HUES64 (cell line): ENCODE measurements at regions not wholly inside any gene's neighbourhood (a gene's known extent, or its start where the extent isn't known, plus 50 kb on each side); places are given as distances from the start of the nearest gene placed in this dataset.

Source experiments
- H3K27ac ChIP-seq: 2 replicates; pipeline ENCODE4 v1.7.0; 2013; ENCODE audit warnings: low read depth, low read length, inconsistent platforms
- H3K27me3 ChIP-seq: 2 replicates; pipeline ENCODE4 v1.6.1; 2013; ENCODE audit warnings: mild to moderate bottlenecking, low read length; ENCODE audit not compliant: insufficient read depth
- H3K36me3 ChIP-seq: 2 replicates; pipeline ENCODE4 v1.6.1; 2013; ENCODE audit warnings: mild to moderate bottlenecking, low read length; ENCODE audit not compliant: insufficient read depth
- H3K4me1 ChIP-seq: 2 replicates; pipeline ENCODE4 v1.6.1; 2013; ENCODE audit warnings: mild to moderate bottlenecking, low read length, moderate library complexity; ENCODE audit not compliant: insufficient read depth
- H3K4me3 ChIP-seq: 2 replicates; pipeline ENCODE4 v1.5.1; 2013; ENCODE audit warnings: mild to moderate bottlenecking, low read length, moderate library complexity
- H3K9ac ChIP-seq: 2 replicates; pipeline ENCODE4 v1.6.1; 2013; ENCODE audit warnings: mild to moderate bottlenecking, low read depth, low read length
- H3K9me3 ChIP-seq: 2 replicates; pipeline ENCODE4 v1.6.1; 2013; ENCODE audit warnings: low read depth, low read length; ENCODE audit not compliant: insufficient read depth
- WGBS: fragments of 150-250, 120-280 bp; methylation state at CpG from one replicate; pipeline ENCODE4 v1.1.7; 2013; ENCODE audit warnings: missing lambda C conversion rate; 5-methylcytosine and 5-hydroxymethylcytosine counted together

GRCh38 chr4:165668694-165669093, 204.3 kb upstream of the TLL1 start:
- Histone ChIP-seq H3K36me3 (no peaks in the 10 kb centered on the region), H3K27me3 (no peaks in the 10 kb centered on the region), H3K4me3 (no peak overlapping the region), H3K27ac (no peak overlapping the region), H3K4me1 (peaks cover 7% of the 10 kb centered on the region; the same call in 1 of the 2 replicates), H3K9ac (no peak overlapping the region), H3K9me3 (no peaks in the 10 kb centered on the region)
- 67% methylated on average over 2 of the region's 2 CpGs for WGBS

GRCh38 chr4:165677081-165677480, 196.0 kb upstream of the TLL1 start:
- 87% methylated on average over 7 of the region's 8 CpGs for WGBS
- H3K4me3 ChIP-seq = no peak overlapping the region
- H3K27ac ChIP-seq = no peak overlapping the region
- no peaks in the 10 kb centered on the region for H3K27me3 ChIP-seq
- H3K9me3 ChIP-seq = no peaks in the 10 kb centered on the region
- peaks cover 5% of the 10 kb centered on the region for H3K4me1 ChIP-seq
- H3K36me3 ChIP-seq = no peaks in the 10 kb centered on the region
- no peak overlapping the region for H3K9ac ChIP-seq

DNA sequence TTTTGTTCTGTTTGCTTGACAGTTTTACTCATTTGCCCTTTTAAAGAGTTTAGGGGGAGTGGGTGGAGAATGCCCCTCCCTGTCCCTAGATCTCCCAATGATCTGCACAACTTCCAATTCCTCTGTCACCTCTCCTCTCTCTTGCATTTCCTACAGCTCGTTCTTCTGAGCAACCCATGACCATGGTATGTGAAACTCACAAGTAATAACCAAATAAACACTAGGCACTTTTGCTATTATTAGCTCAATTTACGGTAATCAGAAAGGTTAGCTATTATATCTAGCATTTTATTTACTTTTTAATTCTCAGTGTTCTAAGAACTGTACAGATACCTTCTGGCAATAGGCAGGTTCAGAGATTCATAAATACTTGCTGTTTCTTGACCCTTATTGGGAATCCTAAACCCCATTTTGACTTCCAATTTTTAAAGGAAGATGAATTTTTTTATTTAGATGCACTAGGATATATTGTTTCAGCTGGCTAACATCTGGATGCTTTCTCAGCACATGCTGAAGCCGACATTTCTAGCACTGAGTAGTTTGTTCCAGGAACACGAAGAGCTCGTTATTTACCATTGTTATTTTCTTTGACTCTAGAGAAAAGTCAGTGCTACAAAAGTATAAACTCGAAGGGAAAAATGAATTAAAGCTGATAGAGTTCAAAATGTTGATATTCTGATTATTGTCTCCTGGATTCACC, 194.7 kb upstream of the TLL1 start:
- WGBS = 94% methylated on average over 5 of the region's 6 CpGs

GRCh38 chr4:165678936-165679325, 194.1 kb upstream of the TLL1 start:
- H3K9me3 ChIP-seq = no peaks in the 10 kb centered on the region
- no peaks in the 10 kb centered on the region for H3K27me3 ChIP-seq
- H3K9ac ChIP-seq = no peak overlapping the region
- H3K36me3 ChIP-seq = no peaks in the 10 kb centered on the region
- H3K4me1 ChIP-seq = peaks cover 7% of the 10 kb centered on the region
- no peak overlapping the region for H3K27ac ChIP-seq
- H3K4me3 ChIP-seq = no peak overlapping the region
- WGBS = 100% methylated on average over 1 of the region's 1 CpG

More for the DNA sequence above, 194.7 kb upstream of the TLL1 start:
- peaks cover 5% of the 10 kb centered on the region for H3K4me1 ChIP-seq
- H3K4me3 ChIP-seq = no peak overlapping the region
- H3K27me3 ChIP-seq = no peaks in the 10 kb centered on the region
- H3K36me3 ChIP-seq = no peaks in the 10 kb centered on the region
- H3K27ac ChIP-seq = no peak overlapping the region
- H3K9me3 ChIP-seq = no peaks in the 10 kb centered on the region
- H3K9ac ChIP-seq = no peak overlapping the region

- H3K9ac ChIP-seq = no peak overlapping the region
- H3K36me3 ChIP-seq = no peaks in the 10 kb centered on the region
- no peaks in the 10 kb centered on the region for H3K9me3 ChIP-seq
- no peak overlapping the region for H3K27ac ChIP-seq
- H3K4me1 ChIP-seq = peaks cover 7% of the 10 kb centered on the region
- H3K27me3 ChIP-seq = no peaks in the 10 kb centered on the region
- H3K4me3 ChIP-seq = no peak overlapping the region
- WGBS = 96% methylated on average over 5 of the region's 5 CpGs
Observed at GRCh38 chr4:165680821-165681220, 192.2 kb upstream of the TLL1 start.

GRCh38 chr4:165682611-165683010, 190.4 kb upstream of the TLL1 start:
- Histone ChIP-seq H3K27me3 (no peaks in the 10 kb centered on the region), H3K9me3 (no peaks in the 10 kb centered on the region), H3K36me3 (no peaks in the 10 kb centered on the region), H3K27ac (no peak overlapping the region), H3K9ac (no peak overlapping the region), H3K4me3 (no peak overlapping the region), H3K4me1 (peaks cover 7% of the 10 kb centered on the region)
- no CpG with 5 or more reads among the region's 1 CpG for WGBS

- H3K27me3 ChIP-seq = no peaks in the 10 kb centered on the region
- H3K36me3 ChIP-seq = no peaks in the 10 kb centered on the region
- no peak overlapping the region for H3K27ac ChIP-seq
- H3K4me3 ChIP-seq = no peak overlapping the region
- H3K9me3 ChIP-seq = no peaks in the 10 kb centered on the region
- no peak overlapping the region for H3K9ac ChIP-seq
- peaks cover 3% of the 10 kb centered on the region; the same call in 1 of the 2 replicates for H3K4me1 ChIP-seq
- WGBS = 89% methylated on average over 7 of the region's 7 CpGs
Observed at GRCh38 chr4:165684177-165684805, 188.7 kb upstream of the TLL1 start.

DNA sequence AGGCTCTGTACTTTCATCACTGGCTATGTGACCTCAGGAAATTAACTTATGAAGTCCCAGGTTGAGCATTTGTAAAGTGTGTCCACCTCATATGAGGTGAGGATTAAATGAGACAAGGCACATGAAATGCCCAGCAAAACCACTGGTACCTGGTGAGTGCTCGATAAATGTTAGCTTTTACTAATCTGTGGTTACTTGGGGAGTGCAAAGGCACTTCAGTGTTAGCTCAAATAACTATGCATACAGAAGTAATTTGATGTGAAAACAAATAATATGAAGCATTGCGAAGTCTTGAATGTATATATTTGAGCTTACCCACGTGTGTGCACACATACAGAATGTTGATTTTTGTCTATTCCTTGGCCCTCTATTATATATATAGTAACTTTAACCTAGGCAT, 186.3 kb upstream of the TLL1 start:
- 96% methylated on average over 3 of the region's 3 CpGs for WGBS
- Histone ChIP-seq H3K4me3 (no peak overlapping the region), H3K4me1 (peaks cover 3% of the 10 kb centered on the region; the same call in 1 of the 2 replicates), H3K27ac (no peak overlapping the region), H3K9me3 (no peaks in the 10 kb centered on the region), H3K27me3 (no peaks in the 10 kb centered on the region), H3K36me3 (no peaks in the 10 kb centered on the region), H3K9ac (no peak overlapping the region)

- 100% methylated on average over 3 of the region's 3 CpGs for WGBS
Observed at GRCh38 chr4:165689159-165689558, 183.9 kb upstream of the TLL1 start.

GRCh38 chr4:165692082-165692481, 181.0 kb upstream of the TLL1 start:
- H3K27me3 ChIP-seq = no peaks in the 10 kb centered on the region
- H3K27ac ChIP-seq = no peak overlapping the region
- 94% methylated on average over 2 of the region's 3 CpGs for WGBS
- H3K9ac ChIP-seq = no peak overlapping the region
- H3K36me3 ChIP-seq = no peaks in the 10 kb centered on the region
- H3K4me3 ChIP-seq = no peak overlapping the region
- H3K9me3 ChIP-seq = no peaks in the 10 kb centered on the region
- H3K4me1 ChIP-seq = no peaks in the 10 kb centered on the region

More at GRCh38 chr4:165689159-165689558, 183.9 kb upstream of the TLL1 start:
- Histone ChIP-seq H3K4me1 (no peaks in the 10 kb centered on the region; the same call in 1 of the 2 replicates), H3K4me3 (no peak overlapping the region), H3K9me3 (no peaks in the 10 kb centered on the region), H3K27ac (no peak overlapping the region), H3K9ac (no peak overlapping the region), H3K27me3 (no peaks in the 10 kb centered on the region), H3K36me3 (no peaks in the 10 kb centered on the region)

GRCh38 chr4:165698272-165698671, 174.8 kb upstream of the TLL1 start:
- Histone ChIP-seq H3K36me3 (no peaks in the 10 kb centered on the region), H3K4me1 (no peaks in the 10 kb centered on the region), H3K27ac (no peak overlapping the region), H3K4me3 (no peak overlapping the region), H3K27me3 (no peaks in the 10 kb centered on the region), H3K9ac (no peak overlapping the region), H3K9me3 (no peaks in the 10 kb centered on the region)
- WGBS = 93% methylated on average over 1 of the region's 2 CpGs
